Ishikawa (cell line): ENCODE measurements at regions not wholly inside any gene's neighbourhood (a gene's known extent, or its start where the extent isn't known, plus 50 kb on each side); places are given as distances from the start of the nearest gene placed in this dataset.

Experiments used
- CREB1 ChIP-seq: IDR thresholded peaks from 2 replicates; pipeline ENCODE4 v1.6.1; 2012; ENCODE audit warnings: low read depth
- USF1 ChIP-seq: IDR thresholded peaks from 2 replicates; pipeline ENCODE4 v1.6.1; 2012

GRCh38 chr11:69965821-69966582 is 112.1 kb upstream of the ANO1 start:
- no peak for TF ChIP-seq USF1
- no peak for TF ChIP-seq CREB1
